HepG2 (cell line): ENCODE measurements at regions not wholly inside any gene's neighbourhood (a gene's known extent, or its start where the extent isn't known, plus 50 kb on each side); places are given as distances from the start of the nearest gene placed in this dataset.

Experiments used
- ATAC-seq: fragments of 200-7000 bp; cut with Tn5 transposase; 3 replicates; pipeline ENCODE4 v1.9.1; 2020; ENCODE audit warnings: mild to moderate bottlenecking, moderate library complexity
- BruUV-seq: library from RNA; stranded (reverse); fragments of 400-500 nt; replicated peaks from 2 replicates; lab custom pipeline; 2021; lab: Mats Ljungman, UMichigan
- CTCF ChIA-PET: fragments of 300-600 bp; formaldehyde crosslinking; extraction: SDS; loops from one replicate; lab custom pipeline; 2021; ENCODE audit warnings: low total read pairs, inconsistent platforms, low intra/inter-chr PET ratio; lab: Yijun Ruan, JAX
- POLR2A ChIA-PET: fragments of 350-600 bp; sonication (Branson Sonifier 250); formaldehyde crosslinking; loops from one replicate; lab custom pipeline; 2020; ENCODE audit warnings: antibody characterized with exemption, inconsistent platforms; lab: Yijun Ruan, JAX
- DNase-seq: peaks from one replicate; pipeline ENCODE4 v3.0.0-alpha.2; 2015; ENCODE audit warnings: low spot score
- FAIRE-seq: peaks from 3 replicates; lab custom pipeline; 2011; peaks lifted over from hg19 to GRCh38; lab: Jason Lieb, UNC
- H2AFZ ChIP-seq: one replicate; pipeline ENCODE4 v1.6.1; 2011; ENCODE audit warnings: low read length, inconsistent platforms
- H3K27ac ChIP-seq: fragments of 300-600 bp; 3 replicates; pipeline ENCODE4 v1.8.0; 2011; ENCODE audit warnings: mixed run types, mild to moderate bottlenecking, mixed read lengths, low read length, inconsistent platforms; ENCODE audit not compliant: insufficient read depth; ENCODE audit errors: extremely low read length
- H3K27me3 ChIP-seq, 2 experiments: fragments of 200-600 bp in 1 of 2; 2 replicates in 1 of 2; 3 replicates in 1 of 2; pipeline versions ENCODE4 v1.6.0 to v1.8.0; 2011; ENCODE audit warnings: low read length in 2 of 2, mild to moderate bottlenecking in 2 of 2, moderate library complexity in 2 of 2, inconsistent platforms in 1 of 2; ENCODE audit not compliant: insufficient read depth in 2 of 2, control insufficient read depth in 1 of 2
- H3K36me3 ChIP-seq, 2 experiments: fragments of 200-600 bp in 1 of 2; replicated peaks in 1 of 2; 2 replicates in 1 of 2; 3 replicates in 1 of 2; pipeline versions ENCODE4 v1.5.1 to v1.8.0; 2011; ENCODE audit warnings: low read length in 2 of 2, inconsistent platforms in 1 of 2; ENCODE audit not compliant: insufficient read depth in 2 of 2, control insufficient read depth in 1 of 2
- H3K4me1 ChIP-seq: 2 replicates; pipeline ENCODE4 v1.5.1; 2012; ENCODE audit warnings: low read length, inconsistent platforms; ENCODE audit not compliant: insufficient read depth
- H3K4me2 ChIP-seq: 2 replicates; pipeline ENCODE4 v1.6.0; 2011; ENCODE audit warnings: low read depth, low read length, inconsistent platforms
- H3K4me3 ChIP-seq, 3 experiments: fragments of 200-600 bp in 1 of 3; sonication (generic), shearing (Covaris generic) in 1 of 3; replicated peaks in 1 of 3; 2 replicates each; pipeline ENCODE4 v1.5.1; 2011 to 2016; ENCODE audit warnings: low read length in 3 of 3, inconsistent platforms in 2 of 3, low read depth in 2 of 3, mild to moderate bottlenecking in 2 of 3, control low read depth in 1 of 3, mixed read lengths in 1 of 3; ENCODE audit not compliant: insufficient read depth in 1 of 3
- H3K79me2 ChIP-seq: one replicate; pipeline ENCODE4 v1.6.1; 2011; ENCODE audit warnings: low read length, inconsistent platforms; ENCODE audit not compliant: insufficient read depth
- H3K9ac ChIP-seq: 2 replicates; pipeline ENCODE4 v1.6.0; 2011; ENCODE audit warnings: mild to moderate bottlenecking, low read depth, low read length, inconsistent platforms; ENCODE audit not compliant: insufficient read depth
- H3K9me3 ChIP-seq: 2 replicates; pipeline ENCODE4 v1.5.1; 2012; ENCODE audit warnings: mild to moderate bottlenecking, low read length
- H4K20me1 ChIP-seq: 2 replicates; pipeline ENCODE4 v1.6.0; 2011; ENCODE audit warnings: inconsistent platforms, mild to moderate bottlenecking, low read length, moderate library complexity; ENCODE audit not compliant: insufficient read depth
- NRL ChIP-seq: sonication (generic); formaldehyde crosslinking; IDR thresholded peaks from 2 replicates; pipeline ENCODE4 v1.5.0; 2020; ENCODE audit warnings: missing genetic modification reagents, mild to moderate bottlenecking, moderate library complexity, borderline replicate concordance
- TAF15 ChIP-seq: fragments of 200-400 bp; formaldehyde crosslinking; IDR thresholded peaks from one replicate; pipeline ENCODE4 v1.6.1; 2018; ENCODE audit warnings: mild to moderate bottlenecking, low read depth, low read length; ENCODE audit not compliant: poor library complexity, severe bottlenecking
- WGBS: methylation state at CpG from one replicate; pipeline ENCODE4 v1.1.6; 2017; ENCODE audit warnings: low lambda C conversion rate; 5-methylcytosine and 5-hydroxymethylcytosine counted together
- in situ Hi-C: cut with HindIII; loops from 2 replicates; pipeline ENCODE4 v1.10.0; 2017; ENCODE audit warnings: low pct_unique_long_range_greater_than_20kb; ENCODE audit not compliant: extremely low pct_ligation_motif_present
- intact Hi-C: fragments of 100-400 bp; cut with micrococcal nuclease; formaldehyde crosslinking; loops from one replicate; pipeline ENCODE4 v1.10.0; 2022; ENCODE audit not compliant: unreplicated experiment
- TF ChIP-seq, protein P1 (sequence below): sonication (generic); formaldehyde crosslinking; IDR thresholded peaks from 2 replicates; pipeline ENCODE4 v1.4.0; 2020; ENCODE audit warnings: missing genetic modification reagents, borderline replicate concordance
- TF ChIP-seq, protein P2 (sequence below): sonication (generic); formaldehyde crosslinking; IDR thresholded peaks from 2 replicates; pipeline ENCODE4 v1.4.0; 2020; ENCODE audit warnings: missing genetic modification reagents; ENCODE audit errors: not compliant biosample characterization

DNA sequence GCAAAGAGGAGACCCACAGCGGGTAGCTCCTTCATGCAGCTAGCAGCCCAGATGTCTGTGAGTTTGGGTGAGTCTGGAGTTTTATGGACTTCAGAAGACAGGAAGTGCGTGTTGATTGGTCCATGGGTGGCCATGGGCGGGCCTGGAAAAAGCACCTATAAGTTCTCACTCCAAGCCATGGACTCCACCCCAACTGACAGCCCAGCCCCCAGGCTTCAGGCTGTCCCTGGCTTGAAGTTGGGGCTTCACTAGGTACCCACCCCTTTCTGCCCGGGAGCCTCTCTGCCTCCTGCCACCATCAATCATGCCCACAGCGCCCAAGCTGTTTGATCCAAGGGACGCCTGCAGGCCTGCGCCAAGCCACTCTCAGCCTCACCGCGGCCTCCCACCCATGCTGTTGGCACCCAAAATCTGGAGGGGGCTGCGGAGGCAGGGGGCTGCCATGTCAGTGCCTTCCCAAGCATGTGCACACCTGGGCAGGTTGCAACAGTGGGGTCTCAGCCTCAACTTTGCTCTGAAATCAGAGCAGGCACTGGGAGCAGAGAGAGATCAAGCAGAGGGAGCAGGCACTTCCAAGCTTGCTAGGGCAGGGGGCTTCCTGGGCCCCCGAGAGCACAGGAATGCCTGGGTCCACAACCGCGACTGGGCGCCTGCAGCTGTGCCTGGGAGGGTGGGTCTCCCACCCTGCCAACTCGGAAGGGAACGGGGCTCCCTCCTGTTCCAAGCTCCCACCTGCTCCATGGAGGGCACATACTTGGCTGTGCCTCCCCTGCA is 1503.7 kb downstream of the CDH11 start:
- no peak for ATAC-seq
- Histone ChIP-seq H4K20me1 (no peaks in the 10 kb centered on the region), H2AFZ (no peak overlapping the region)
- in situ Hi-C loops = no loop called here
- TF ChIP-seq NRL (no peak), TAF15 (no peak)
- TF ChIP-seq, protein P1, sequence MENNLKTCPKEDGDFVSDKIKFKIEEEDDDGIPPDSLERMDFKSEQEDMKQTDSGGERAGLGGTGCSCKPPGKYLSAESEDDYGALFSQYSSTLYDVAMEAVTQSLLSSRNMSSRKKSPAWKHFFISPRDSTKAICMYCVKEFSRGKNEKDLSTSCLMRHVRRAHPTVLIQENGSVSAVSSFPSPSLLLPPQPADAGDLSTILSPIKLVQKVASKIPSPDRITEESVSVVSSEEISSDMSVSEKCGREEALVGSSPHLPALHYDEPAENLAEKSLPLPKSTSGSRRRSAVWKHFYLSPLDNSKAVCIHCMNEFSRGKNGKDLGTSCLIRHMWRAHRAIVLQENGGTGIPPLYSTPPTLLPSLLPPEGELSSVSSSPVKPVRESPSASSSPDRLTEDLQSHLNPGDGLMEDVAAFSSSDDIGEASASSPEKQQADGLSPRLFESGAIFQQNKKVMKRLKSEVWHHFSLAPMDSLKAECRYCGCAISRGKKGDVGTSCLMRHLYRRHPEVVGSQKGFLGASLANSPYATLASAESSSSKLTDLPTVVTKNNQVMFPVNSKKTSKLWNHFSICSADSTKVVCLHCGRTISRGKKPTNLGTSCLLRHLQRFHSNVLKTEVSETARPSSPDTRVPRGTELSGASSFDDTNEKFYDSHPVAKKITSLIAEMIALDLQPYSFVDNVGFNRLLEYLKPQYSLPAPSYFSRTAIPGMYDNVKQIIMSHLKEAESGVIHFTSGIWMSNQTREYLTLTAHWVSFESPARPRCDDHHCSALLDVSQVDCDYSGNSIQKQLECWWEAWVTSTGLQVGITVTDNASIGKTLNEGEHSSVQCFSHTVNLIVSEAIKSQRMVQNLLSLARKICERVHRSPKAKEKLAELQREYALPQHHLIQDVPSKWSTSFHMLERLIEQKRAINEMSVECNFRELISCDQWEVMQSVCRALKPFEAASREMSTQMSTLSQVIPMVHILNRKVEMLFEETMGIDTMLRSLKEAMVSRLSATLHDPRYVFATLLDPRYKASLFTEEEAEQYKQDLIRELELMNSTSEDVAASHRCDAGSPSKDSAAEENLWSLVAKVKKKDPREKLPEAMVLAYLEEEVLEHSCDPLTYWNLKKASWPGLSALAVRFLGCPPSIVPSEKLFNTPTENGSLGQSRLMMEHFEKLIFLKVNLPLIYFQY (CRISPR knock-in tag) = no peak
- TF ChIP-seq, protein P2, sequence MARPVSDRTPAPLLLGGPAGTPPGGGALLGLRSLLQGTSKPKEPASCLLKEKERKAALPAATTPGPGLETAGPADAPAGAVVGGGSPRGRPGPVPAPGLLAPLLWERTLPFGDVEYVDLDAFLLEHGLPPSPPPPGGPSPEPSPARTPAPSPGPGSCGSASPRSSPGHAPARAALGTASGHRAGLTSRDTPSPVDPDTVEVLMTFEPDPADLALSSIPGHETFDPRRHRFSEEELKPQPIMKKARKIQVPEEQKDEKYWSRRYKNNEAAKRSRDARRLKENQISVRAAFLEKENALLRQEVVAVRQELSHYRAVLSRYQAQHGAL = no peak
- TF ChIP-seq, all 625 proteins: peak for 0
- H3K9ac ChIP-seq = no peak overlapping the region
- FAIRE-seq = no peak
- peaks cover 18% of the 10 kb centered on the region; the same call in 1 of the 2 replicates for H3K9me3 ChIP-seq
- DNase-seq = no peak
- intact Hi-C loops = no loop called here
- no peak overlapping the region for H3K4me3 ChIP-seq
- H3K4me2 ChIP-seq = no peak overlapping the region
- no peaks in the 10 kb centered on the region for H3K36me3 ChIP-seq
- POLR2A ChIA-PET = no interaction called here
- no peaks in the 10 kb centered on the region for H3K27me3 ChIP-seq
- 29% methylated on average over 14 of the region's 16 CpGs for WGBS
- no peaks in the 10 kb centered on the region for H3K4me1 ChIP-seq
- H3K27ac ChIP-seq = no peak overlapping the region
- CTCF ChIA-PET = no interaction called here
- no TSS peak for BruUV-seq
- H3K79me2 ChIP-seq = no peaks in the 10 kb centered on the region
